ENCODE measurements at regions not wholly inside any gene's neighbourhood (a gene's known extent, or its start where the extent isn't known, plus 50 kb on each side); places are given as distances from the start of the nearest gene placed in this dataset.
"Not testable (repeated sequence)": the region's sequence is repeated elsewhere in the genome, so short reads cannot be mapped to it uniquely, and the experiment has no call there.

- H3K4me1 ChIP-seq (ENCODE audit: control insufficient read depth, insufficient read depth, low read length); H3K9me3 ChIP-seq (ENCODE audit: control insufficient read depth, low read length); H3K27me3 ChIP-seq (ENCODE audit: control insufficient read depth, insufficient read depth); ATAC-seq; H3K27ac ChIP-seq (ENCODE audit: low read length); H3K4me3 ChIP-seq (ENCODE audit: low read length); DNase-seq; intact Hi-C loops (cut with DNase I): not testable (repeated sequence)
- 79% methylated on average over 3 of the region's 3 CpGs for WGBS
Measured at GRCh38 chr14:25814622-25815021, 764.7 kb upstream of the STXBP6 start.

GRCh38 chr14:25803386-25804018, 753.6 kb upstream of the STXBP6 start:
- 71% methylated on average over 2 of the region's 2 CpGs for WGBS
- intact Hi-C loops (cut with DNase I) = no loop called here

DNA sequence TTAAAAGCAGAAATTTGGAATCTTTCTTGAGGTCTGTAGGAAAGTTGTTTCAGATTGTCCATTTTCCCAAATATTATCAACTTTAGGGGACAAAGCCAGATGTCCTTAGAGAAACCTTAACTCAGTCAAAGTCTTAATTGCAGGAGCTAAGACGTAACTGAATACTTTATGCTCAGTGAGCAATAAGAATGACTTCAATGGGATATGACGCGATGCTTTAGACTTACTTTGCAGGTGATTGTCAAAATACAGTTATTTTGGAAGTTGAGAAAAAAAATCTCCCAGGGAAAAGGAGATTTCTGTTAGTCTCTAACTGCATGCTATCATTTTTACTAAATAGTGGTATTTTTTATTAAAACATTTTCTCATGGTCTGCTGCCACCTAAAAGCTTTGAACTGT, 750.9 kb upstream of the STXBP6 start:
- Histone ChIP-seq H3K27ac (ENCODE audit: low read length) (no peak overlapping the region), H3K27me3 (ENCODE audit: control insufficient read depth, insufficient read depth) (no peaks in the 10 kb centered on the region), H3K9me3 (ENCODE audit: control insufficient read depth, low read length) (no peaks in the 10 kb centered on the region), H3K4me3 (ENCODE audit: low read length) (no peak overlapping the region), H3K4me1 (ENCODE audit: control insufficient read depth, insufficient read depth, low read length) (no peaks in the 10 kb centered on the region)
- ATAC-seq = no peak
- intact Hi-C loops (cut with DNase I) = no loop called here
- 89% methylated on average over 3 of the region's 3 CpGs for WGBS
- DNase-seq = no peak

More at GRCh38 chr14:25803386-25804018, 753.6 kb upstream of the STXBP6 start:
- H3K4me3 ChIP-seq (ENCODE audit: low read length) = no peak overlapping the region
- H3K9me3 ChIP-seq (ENCODE audit: control insufficient read depth, low read length) = no peaks in the 10 kb centered on the region
- no peaks in the 10 kb centered on the region for H3K4me1 ChIP-seq (ENCODE audit: control insufficient read depth, insufficient read depth, low read length)
- DNase-seq (no peak), ATAC-seq (no peak)
- no peak overlapping the region for H3K27ac ChIP-seq (ENCODE audit: low read length)
- no peaks in the 10 kb centered on the region for H3K27me3 ChIP-seq (ENCODE audit: control insufficient read depth, insufficient read depth)

GRCh38 chr14:25788252-25788651, 738.3 kb upstream of the STXBP6 start:
- H3K27ac ChIP-seq (ENCODE audit: low read length) = no peak overlapping the region
- 86% methylated on average over 1 of the region's 1 CpG for WGBS
- ATAC-seq (no peak), DNase-seq (no peak)
- H3K9me3 ChIP-seq (ENCODE audit: control insufficient read depth, low read length) = no peaks in the 10 kb centered on the region
- intact Hi-C loops (cut with DNase I) = no loop called here
- no peaks in the 10 kb centered on the region for H3K27me3 ChIP-seq (ENCODE audit: control insufficient read depth, insufficient read depth)
- H3K4me1 ChIP-seq (ENCODE audit: control insufficient read depth, insufficient read depth, low read length) = no peaks in the 10 kb centered on the region
- no peak overlapping the region for H3K4me3 ChIP-seq (ENCODE audit: low read length)

GRCh38 chr14:25765909-25766308, 716.0 kb upstream of the STXBP6 start:
- ATAC-seq (no peak), DNase-seq (no peak)
- no peaks in the 10 kb centered on the region for H3K4me1 ChIP-seq (ENCODE audit: control insufficient read depth, insufficient read depth, low read length)
- H3K4me3 ChIP-seq (ENCODE audit: low read length) = no peak overlapping the region
- H3K27ac ChIP-seq (ENCODE audit: low read length) = no peak overlapping the region
- H3K9me3 ChIP-seq (ENCODE audit: control insufficient read depth, low read length) = no peaks in the 10 kb centered on the region
- 69% methylated on average over 3 of the region's 3 CpGs for WGBS
- no peaks in the 10 kb centered on the region for H3K27me3 ChIP-seq (ENCODE audit: control insufficient read depth, insufficient read depth)
- intact Hi-C loops (cut with DNase I) = no loop called here

GRCh38 chr14:25759920-25760655, 710.1 kb upstream of the STXBP6 start:
- H3K4me3 ChIP-seq (ENCODE audit: low read length) = no peak overlapping the region
- no peaks in the 10 kb centered on the region for H3K9me3 ChIP-seq (ENCODE audit: control insufficient read depth, low read length)
- intact Hi-C loops (cut with DNase I) = no loop called here
- H3K27me3 ChIP-seq (ENCODE audit: control insufficient read depth, insufficient read depth) = no peaks in the 10 kb centered on the region
- H3K27ac ChIP-seq (ENCODE audit: low read length) = no peak overlapping the region
- no peak for ATAC-seq
- no peaks in the 10 kb centered on the region for H3K4me1 ChIP-seq (ENCODE audit: control insufficient read depth, insufficient read depth, low read length)
- 65% methylated on average over 9 of the region's 9 CpGs for WGBS
- no peak for DNase-seq

DNA sequence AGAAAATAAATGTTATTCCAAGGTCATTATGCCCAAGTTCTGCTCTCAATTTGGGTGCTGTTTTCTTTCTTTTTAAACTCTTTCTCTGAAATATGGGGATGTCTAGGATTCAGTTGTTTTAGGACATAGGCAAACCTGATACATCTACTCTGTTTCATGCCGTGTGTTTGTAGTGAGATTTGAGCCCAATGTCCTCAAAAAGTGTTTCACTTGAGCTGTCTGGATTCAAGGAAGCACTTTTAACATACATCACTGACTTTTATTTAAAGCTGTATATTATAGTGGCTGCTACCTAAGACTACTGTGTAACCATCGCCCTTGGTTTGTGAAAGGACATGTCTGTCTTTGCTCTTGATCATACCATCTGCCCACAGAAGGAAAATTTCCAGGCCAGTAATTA, 709.3 kb upstream of the STXBP6 start:
- Histone ChIP-seq H3K9me3 (ENCODE audit: control insufficient read depth, low read length) (no peaks in the 10 kb centered on the region), H3K27me3 (ENCODE audit: control insufficient read depth, insufficient read depth) (no peaks in the 10 kb centered on the region), H3K27ac (ENCODE audit: low read length) (no peak overlapping the region), H3K4me3 (ENCODE audit: low read length) (no peak overlapping the region), H3K4me1 (ENCODE audit: control insufficient read depth, insufficient read depth, low read length) (no peaks in the 10 kb centered on the region)
- DNase-seq (no peak), ATAC-seq (no peak)
- WGBS = 73% methylated on average over 2 of the region's 2 CpGs
- intact Hi-C loops (cut with DNase I) = no loop called here

- H3K27me3 ChIP-seq (ENCODE audit: control insufficient read depth, insufficient read depth) = no peaks in the 10 kb centered on the region
- H3K4me3 ChIP-seq (ENCODE audit: low read length) = no peak overlapping the region
- WGBS = 61% methylated on average over 3 of the region's 3 CpGs
- no peak overlapping the region for H3K27ac ChIP-seq (ENCODE audit: low read length)
- no peak for DNase-seq
- H3K9me3 ChIP-seq (ENCODE audit: control insufficient read depth, low read length) = no peaks in the 10 kb centered on the region
- intact Hi-C loops (cut with DNase I) = no loop called here
- ATAC-seq = no peak
- H3K4me1 ChIP-seq (ENCODE audit: control insufficient read depth, insufficient read depth, low read length) = no peaks in the 10 kb centered on the region
Measured at GRCh38 chr14:25757364-25757763, 707.4 kb upstream of the STXBP6 start.

DNA sequence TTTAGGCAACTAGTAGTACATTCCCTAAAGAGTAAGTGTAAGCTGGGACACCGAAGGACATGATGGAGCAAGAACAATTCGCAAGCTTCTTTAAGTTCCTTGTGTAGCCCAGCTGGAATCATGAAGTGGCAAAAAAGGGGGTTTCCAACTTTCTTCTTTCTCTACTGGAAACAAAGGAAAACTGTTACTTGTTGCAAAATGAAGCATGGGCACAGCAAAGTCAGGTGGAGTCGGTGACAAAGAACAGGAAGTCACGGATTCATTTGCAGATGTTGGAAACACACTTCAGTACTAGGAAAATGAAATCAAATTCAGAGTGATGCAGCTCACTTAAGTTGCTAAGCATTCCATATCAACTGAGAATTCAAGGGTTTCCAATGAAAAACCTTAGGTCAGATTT, 706.9 kb upstream of the STXBP6 start:
- intact Hi-C loops (cut with DNase I) = no loop called here
- ATAC-seq = no peak
- 66% methylated on average over 4 of the region's 4 CpGs for WGBS
- DNase-seq = no peak
- Histone ChIP-seq H3K27me3 (ENCODE audit: control insufficient read depth, insufficient read depth) (no peaks in the 10 kb centered on the region), H3K4me1 (ENCODE audit: control insufficient read depth, insufficient read depth, low read length) (no peaks in the 10 kb centered on the region), H3K9me3 (ENCODE audit: control insufficient read depth, low read length) (no peaks in the 10 kb centered on the region), H3K27ac (ENCODE audit: low read length) (no peak overlapping the region), H3K4me3 (ENCODE audit: low read length) (no peak overlapping the region)

DNA sequence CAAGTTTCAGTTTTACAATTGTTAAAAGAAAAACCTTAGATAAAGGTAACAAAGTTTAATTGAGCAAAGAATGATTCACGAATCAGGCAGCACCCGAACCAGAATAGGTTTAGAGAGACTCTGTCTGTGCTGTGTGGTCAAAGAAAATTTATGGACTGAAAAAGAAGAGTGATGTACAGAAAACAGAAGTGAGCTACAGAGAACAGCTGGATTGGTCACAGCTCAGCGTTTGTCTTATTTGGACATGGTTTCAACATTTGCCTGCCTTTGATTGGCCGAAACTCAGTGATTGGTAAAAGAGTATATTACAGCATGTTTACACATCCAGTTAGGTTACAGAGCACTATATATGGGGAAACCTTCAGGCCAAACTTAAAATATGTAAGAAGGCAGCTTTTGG, 703.2 kb upstream of the STXBP6 start:
- Histone ChIP-seq H3K27me3 (ENCODE audit: control insufficient read depth, insufficient read depth) (no peaks in the 10 kb centered on the region), H3K9me3 (ENCODE audit: control insufficient read depth, low read length) (no peaks in the 10 kb centered on the region), H3K27ac (ENCODE audit: low read length) (no peak overlapping the region), H3K4me3 (ENCODE audit: low read length) (no peak overlapping the region), H3K4me1 (ENCODE audit: control insufficient read depth, insufficient read depth, low read length) (no peaks in the 10 kb centered on the region)
- intact Hi-C loops (cut with DNase I) = no loop called here
- ATAC-seq (no peak), DNase-seq (no peak)
- 75% methylated on average over 4 of the region's 4 CpGs for WGBS

DNA sequence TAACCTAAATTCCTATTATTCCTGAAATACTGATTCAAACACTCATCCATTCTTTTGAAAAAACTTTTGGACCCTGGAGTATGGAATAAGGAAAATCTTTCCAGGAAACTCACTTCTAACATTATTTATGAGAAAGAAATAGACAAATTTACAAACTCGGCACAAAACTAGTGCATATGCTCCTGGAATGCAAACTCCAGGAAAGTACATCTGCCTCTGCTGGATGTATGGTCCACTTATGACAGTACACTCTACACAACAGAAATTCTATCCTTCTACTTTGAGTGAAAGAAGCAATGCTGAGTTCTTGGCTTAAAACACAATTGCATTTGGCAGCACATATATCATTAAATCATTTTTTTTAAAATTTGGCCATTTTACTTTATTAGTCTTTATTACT, 700.5 kb upstream of the STXBP6 start:
- no peaks in the 10 kb centered on the region for H3K4me1 ChIP-seq (ENCODE audit: control insufficient read depth, insufficient read depth, low read length)
- DNase-seq = no peak
- no peak overlapping the region for H3K4me3 ChIP-seq (ENCODE audit: low read length)
- H3K27ac ChIP-seq (ENCODE audit: low read length) = no peak overlapping the region
- WGBS = 84% methylated on average over 1 of the region's 1 CpG
- no peaks in the 10 kb centered on the region for H3K9me3 ChIP-seq (ENCODE audit: control insufficient read depth, low read length)
- intact Hi-C loops (cut with DNase I) = no loop called here
- H3K27me3 ChIP-seq (ENCODE audit: control insufficient read depth, insufficient read depth) = no peaks in the 10 kb centered on the region
- no peak for ATAC-seq
